ENCODE measurements at regions not wholly inside any gene's neighbourhood (a gene's known extent, or its start where the extent isn't known, plus 50 kb on each side); places are given as distances from the start of the nearest gene placed in this dataset.
A peak's percentile ranks its signal among the peaks of the same experiment; 100 is the strongest.

DNA sequence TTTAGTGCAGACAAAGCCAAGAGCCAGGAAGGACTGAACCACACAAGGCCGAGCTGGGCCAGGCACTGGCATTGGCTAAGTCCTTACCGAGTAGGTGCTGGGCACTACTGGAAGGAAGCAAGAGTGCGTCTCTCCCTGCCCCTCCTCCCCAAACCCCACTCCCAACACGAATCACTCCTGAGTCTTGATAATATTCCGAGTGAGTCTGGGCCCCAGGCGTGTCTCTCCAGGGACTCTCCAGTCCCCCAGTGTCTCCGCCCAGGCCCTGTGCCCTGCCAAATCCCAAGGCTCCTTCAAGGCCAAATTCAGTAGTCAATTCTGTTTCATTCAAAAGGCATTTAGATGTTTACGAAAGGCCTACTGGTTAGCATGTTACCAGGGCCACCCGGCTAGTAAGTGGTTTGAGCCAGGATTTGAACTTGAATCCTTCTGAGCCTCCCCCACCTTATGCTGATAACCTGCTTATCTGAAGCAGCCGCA, 82.8 kb downstream of the GLI2 start:
- Histone ChIP-seq H3K4me1 (ENCODE audit: control insufficient read depth in 2 of 2, insufficient read depth in 2 of 2, low read length in 2 of 2) (peaks cover 0 to 2% of the 10 kb centered on the region in 2 donors), H3K27me3 (ENCODE audit: control insufficient read depth in 2 of 2, insufficient read depth in 1 of 2, low read length in 1 of 2) (no peaks in the 10 kb centered on the region), H3K4me3 (ENCODE audit: low read length in 2 of 2) (no peak overlapping the region), H3K27ac (ENCODE audit: low read depth in 1 of 2, low read length in 1 of 2) (no peak overlapping the region), H3K36me3 (ENCODE audit: control insufficient read depth in 2 of 2, insufficient read depth in 2 of 2, low read length in 1 of 2) (no peaks in the 10 kb centered on the region), H3K9me3 (ENCODE audit: control insufficient read depth in 2 of 2, insufficient read depth in 1 of 2, low read length in 1 of 2) (no peaks in the 10 kb centered on the region)
- 95% methylated on average over 10 of the region's 10 CpGs for WGBS
- DNase-seq (ENCODE audit: low read depth in 6 of 9, low spot score in 9 of 9): no peak

DNA sequence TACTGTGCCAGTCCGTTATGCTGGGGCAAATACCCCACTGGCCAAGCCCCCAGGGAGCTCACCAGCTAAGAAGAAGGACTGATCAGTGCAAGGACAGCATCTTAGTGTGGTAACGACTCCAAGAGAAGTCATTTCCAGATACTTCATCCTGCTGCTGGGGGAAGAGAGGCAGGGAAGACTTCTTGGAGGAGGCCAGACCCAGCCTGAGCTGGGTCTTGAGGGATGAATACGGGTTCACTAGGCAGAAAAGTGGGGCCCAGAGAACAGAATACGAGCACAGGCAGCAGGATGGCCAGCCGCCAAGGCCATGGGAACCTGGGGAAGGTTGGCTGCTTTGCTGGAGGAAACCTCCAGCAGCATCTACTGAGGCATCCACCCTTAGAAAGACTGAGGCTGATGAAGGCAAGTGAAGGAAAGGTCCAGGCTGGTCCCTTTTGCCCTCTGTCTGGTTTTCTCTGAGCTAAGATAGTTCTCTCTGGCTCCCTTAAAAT, 84.1 kb downstream of the GLI2 start:
- no peaks in the 10 kb centered on the region for H3K27me3 ChIP-seq (ENCODE audit: control insufficient read depth in 2 of 2, insufficient read depth in 1 of 2, low read length in 1 of 2)
- no peaks in the 10 kb centered on the region for H3K36me3 ChIP-seq (ENCODE audit: control insufficient read depth in 2 of 2, insufficient read depth in 2 of 2, low read length in 1 of 2)
- DNase-seq (ENCODE audit: low read depth in 6 of 9, low spot score in 9 of 9): no peak
- no peak overlapping the region for H3K4me3 ChIP-seq (ENCODE audit: low read length in 2 of 2)
- WGBS: 91% methylated on average over 5 of the region's 5 CpGs
- peak overlapping the region in 1 of 2 donors; percentile 19 for H3K27ac ChIP-seq (ENCODE audit: low read depth in 1 of 2, low read length in 1 of 2)
- H3K4me1 ChIP-seq (ENCODE audit: control insufficient read depth in 2 of 2, insufficient read depth in 2 of 2, low read length in 2 of 2): peaks cover 0 to 2% of the 10 kb centered on the region in 2 donors
- H3K9me3 ChIP-seq (ENCODE audit: control insufficient read depth in 2 of 2, insufficient read depth in 1 of 2, low read length in 1 of 2): no peaks in the 10 kb centered on the region

DNA sequence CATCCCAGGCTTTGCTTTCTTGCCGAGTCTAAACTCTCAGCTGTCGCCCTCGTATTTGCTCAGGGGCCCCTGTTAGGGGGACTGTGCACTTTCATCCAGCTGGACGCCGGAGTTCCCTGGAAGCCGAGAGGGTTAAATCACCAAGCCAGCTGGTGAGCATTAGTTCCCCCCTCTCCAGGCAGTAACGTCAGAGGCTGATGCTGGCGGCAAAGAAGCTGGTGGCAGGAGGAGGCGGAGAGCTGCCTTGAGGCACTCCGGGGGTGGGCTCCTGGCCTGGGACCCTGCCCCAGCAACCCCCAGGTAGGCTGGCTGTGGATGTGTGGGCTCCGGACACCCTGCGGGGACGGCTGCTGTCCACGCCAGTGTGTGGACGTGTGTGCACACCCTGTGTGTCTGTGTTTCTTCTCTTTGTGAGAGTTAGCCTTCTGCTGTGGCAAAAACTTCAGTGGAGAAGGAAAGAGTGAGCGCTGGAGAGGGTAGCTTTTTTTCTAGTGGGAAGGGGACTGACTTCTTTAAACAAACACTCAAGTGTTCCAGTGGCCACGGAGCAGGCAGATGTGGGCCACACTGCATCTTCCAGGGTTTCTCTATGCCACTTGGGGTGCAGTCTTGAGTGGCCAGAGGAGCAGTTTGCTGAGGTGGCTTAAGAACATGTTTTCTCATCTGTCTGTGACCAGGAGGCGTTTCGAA, 84.7 kb downstream of the GLI2 start:
- Histone ChIP-seq H3K27ac (ENCODE audit: low read depth in 1 of 2, low read length in 1 of 2) (peak overlapping the region in 1 of 2 donors; percentile 32), H3K36me3 (ENCODE audit: control insufficient read depth in 2 of 2, insufficient read depth in 2 of 2, low read length in 1 of 2) (no peaks in the 10 kb centered on the region), H3K4me3 (ENCODE audit: low read length in 2 of 2) (no peak overlapping the region), H3K27me3 (ENCODE audit: control insufficient read depth in 2 of 2, insufficient read depth in 1 of 2, low read length in 1 of 2) (no peaks in the 10 kb centered on the region), H3K9me3 (ENCODE audit: control insufficient read depth in 2 of 2, insufficient read depth in 1 of 2, low read length in 1 of 2) (no peaks in the 10 kb centered on the region), H3K4me1 (ENCODE audit: control insufficient read depth in 2 of 2, insufficient read depth in 2 of 2, low read length in 2 of 2) (peaks cover 0 to 2% of the 10 kb centered on the region in 2 donors)
- WGBS: 86% methylated on average over 19 of the region's 19 CpGs
- DNase-seq (ENCODE audit: low read depth in 6 of 9, low spot score in 9 of 9): no peak

DNA sequence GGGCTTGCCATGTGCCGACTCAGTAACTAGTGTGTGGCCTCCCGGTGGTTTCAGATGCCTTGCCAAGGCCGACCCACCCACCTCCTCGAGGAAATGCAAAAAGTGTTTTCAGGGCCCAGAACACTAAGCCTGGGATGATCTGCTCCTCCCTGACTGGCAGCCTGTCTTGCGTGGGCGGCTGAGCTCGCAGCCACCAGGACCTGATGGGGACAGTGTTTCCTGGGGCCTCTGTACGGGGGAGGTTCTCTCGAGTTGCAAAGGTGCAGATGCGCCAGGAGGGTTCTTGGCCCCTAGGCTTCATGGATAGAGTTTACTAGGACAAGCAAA, 85.2 kb downstream of the GLI2 start:
- H3K36me3 ChIP-seq (ENCODE audit: control insufficient read depth in 2 of 2, insufficient read depth in 2 of 2, low read length in 1 of 2): no peaks in the 10 kb centered on the region
- WGBS: 74% methylated on average over 10 of the region's 10 CpGs
- H3K4me1 ChIP-seq (ENCODE audit: control insufficient read depth in 2 of 2, insufficient read depth in 2 of 2, low read length in 2 of 2): peaks cover 0 to 7% of the 10 kb centered on the region in 2 donors
- H3K4me3 ChIP-seq (ENCODE audit: low read length in 2 of 2): no peak overlapping the region
- no peak overlapping the region for H3K27ac ChIP-seq (ENCODE audit: low read depth in 1 of 2, low read length in 1 of 2)
- H3K27me3 ChIP-seq (ENCODE audit: control insufficient read depth in 2 of 2, insufficient read depth in 1 of 2, low read length in 1 of 2): no peaks in the 10 kb centered on the region
- H3K9me3 ChIP-seq (ENCODE audit: control insufficient read depth in 2 of 2, insufficient read depth in 1 of 2, low read length in 1 of 2): no peaks in the 10 kb centered on the region
- no peak for DNase-seq (ENCODE audit: low read depth in 6 of 9, low spot score in 9 of 9)

DNA sequence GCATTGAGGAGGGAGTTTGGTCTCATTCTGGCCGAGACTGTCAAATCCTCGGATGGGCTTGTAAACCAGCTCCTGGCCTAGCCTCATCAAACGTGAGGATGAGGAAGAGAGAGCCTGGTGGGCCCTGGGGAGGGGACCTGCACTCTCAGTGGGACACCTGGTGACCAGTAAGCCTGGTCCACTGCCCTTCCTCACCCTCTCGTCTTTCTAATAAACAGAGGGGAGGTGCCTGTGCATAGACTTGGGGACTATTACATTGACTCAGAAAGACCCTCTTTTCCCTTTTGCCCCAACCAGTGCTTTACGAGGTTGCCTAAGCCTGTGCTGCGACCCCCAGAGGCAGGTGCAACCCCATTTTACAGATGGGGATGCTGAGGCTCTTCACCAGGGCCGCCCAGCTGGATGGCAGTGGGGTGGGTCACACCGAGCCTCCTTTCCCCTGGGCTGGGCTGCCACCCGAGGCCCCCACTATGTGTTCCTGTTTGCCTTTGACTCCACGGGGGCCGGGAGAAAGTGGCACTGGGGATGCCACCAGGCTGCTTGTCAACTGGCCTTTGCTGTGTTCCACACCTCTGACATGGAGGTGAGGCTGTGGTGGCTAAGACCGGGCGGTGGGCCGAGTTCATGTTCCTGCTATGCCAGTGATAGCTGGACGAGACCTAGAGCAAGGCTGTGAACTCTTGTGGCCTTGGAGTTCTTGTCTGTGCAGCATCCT, 85.9 kb downstream of the GLI2 start:
- WGBS: 94% methylated on average over 15 of the region's 15 CpGs
- Histone ChIP-seq H3K36me3 (ENCODE audit: control insufficient read depth in 2 of 2, insufficient read depth in 2 of 2, low read length in 1 of 2) (no peaks in the 10 kb centered on the region), H3K4me3 (ENCODE audit: low read length in 2 of 2) (no peak overlapping the region), H3K9me3 (ENCODE audit: control insufficient read depth in 2 of 2, insufficient read depth in 1 of 2, low read length in 1 of 2) (no peaks in the 10 kb centered on the region), H3K27me3 (ENCODE audit: control insufficient read depth in 2 of 2, insufficient read depth in 1 of 2, low read length in 1 of 2) (no peaks in the 10 kb centered on the region), H3K4me1 (ENCODE audit: control insufficient read depth in 2 of 2, insufficient read depth in 2 of 2, low read length in 2 of 2) (peaks cover 0 to 9% of the 10 kb centered on the region in 2 donors), H3K27ac (ENCODE audit: low read depth in 1 of 2, low read length in 1 of 2) (no peak overlapping the region)
- DNase-seq (ENCODE audit: low read depth in 6 of 9, low spot score in 9 of 9): no peak

DNA sequence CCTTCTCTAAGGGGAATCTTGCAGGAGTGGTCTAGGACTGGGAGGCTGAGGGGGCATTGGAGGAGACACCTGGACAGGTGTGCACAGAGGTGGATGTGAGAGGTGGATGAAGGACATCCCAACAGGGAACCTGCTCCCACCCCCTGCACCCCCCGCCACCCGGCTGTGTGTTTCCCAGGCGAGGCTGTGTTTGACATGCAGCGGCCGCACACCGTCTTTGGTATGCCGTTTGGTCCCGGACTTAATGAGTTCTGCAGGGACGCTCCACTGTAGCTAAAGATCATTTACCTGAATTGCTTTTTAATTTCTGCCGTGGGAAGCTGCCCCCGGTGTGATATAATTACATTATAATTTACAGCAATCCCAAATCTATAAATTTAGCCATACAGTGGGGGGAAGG, 87.3 kb downstream of the GLI2 start:
- WGBS: 97% methylated on average over 11 of the region's 11 CpGs
- DNase-seq (ENCODE audit: low read depth in 6 of 9, low spot score in 9 of 9): no peak
- H3K36me3 ChIP-seq (ENCODE audit: control insufficient read depth in 2 of 2, insufficient read depth in 2 of 2, low read length in 1 of 2): no peaks in the 10 kb centered on the region

DNA sequence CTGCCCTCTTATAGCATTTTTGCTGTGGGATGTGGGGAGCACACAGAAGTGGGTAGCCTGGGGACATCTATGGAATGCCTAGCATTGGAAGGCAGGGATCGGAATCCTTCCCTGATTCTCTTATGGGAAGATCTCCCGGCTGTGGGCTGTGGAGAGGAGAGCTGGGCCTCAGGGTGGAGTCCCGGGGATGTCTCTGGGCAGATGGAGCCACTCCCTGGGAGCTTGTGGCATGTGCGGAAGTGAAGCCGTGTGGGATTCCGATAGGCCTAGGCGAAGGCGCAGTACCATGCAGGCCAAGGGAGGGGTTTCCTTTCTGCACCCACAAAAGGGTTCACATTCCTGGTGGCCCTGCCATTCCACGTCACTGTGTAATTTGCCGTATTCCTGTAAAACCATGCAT, 87.9 kb downstream of the GLI2 start:
- WGBS: 96% methylated on average over 10 of the region's 10 CpGs
- Histone ChIP-seq H3K4me3 (ENCODE audit: low read length in 2 of 2) (no peak overlapping the region), H3K27me3 (ENCODE audit: control insufficient read depth in 2 of 2, insufficient read depth in 1 of 2, low read length in 1 of 2) (no peaks in the 10 kb centered on the region), H3K9me3 (ENCODE audit: control insufficient read depth in 2 of 2, insufficient read depth in 1 of 2, low read length in 1 of 2) (no peaks in the 10 kb centered on the region), H3K27ac (ENCODE audit: low read depth in 1 of 2, low read length in 1 of 2) (no peak overlapping the region), H3K36me3 (ENCODE audit: control insufficient read depth in 2 of 2, insufficient read depth in 2 of 2, low read length in 1 of 2) (no peaks in the 10 kb centered on the region), H3K4me1 (ENCODE audit: control insufficient read depth in 2 of 2, insufficient read depth in 2 of 2, low read length in 2 of 2) (peaks cover 0 to 7% of the 10 kb centered on the region in 2 donors)
- no peak for DNase-seq (ENCODE audit: low read depth in 6 of 9, low spot score in 9 of 9)

More for the DNA sequence above, 87.3 kb downstream of the GLI2 start:
- no peak overlapping the region for H3K4me3 ChIP-seq (ENCODE audit: low read length in 2 of 2)
- no peak overlapping the region for H3K27ac ChIP-seq (ENCODE audit: low read depth in 1 of 2, low read length in 1 of 2)
- no peaks in the 10 kb centered on the region for H3K9me3 ChIP-seq (ENCODE audit: control insufficient read depth in 2 of 2, insufficient read depth in 1 of 2, low read length in 1 of 2)
- H3K27me3 ChIP-seq (ENCODE audit: control insufficient read depth in 2 of 2, insufficient read depth in 1 of 2, low read length in 1 of 2): no peaks in the 10 kb centered on the region
- peaks cover 0 to 9% of the 10 kb centered on the region in 2 donors for H3K4me1 ChIP-seq (ENCODE audit: control insufficient read depth in 2 of 2, insufficient read depth in 2 of 2, low read length in 2 of 2)

DNA sequence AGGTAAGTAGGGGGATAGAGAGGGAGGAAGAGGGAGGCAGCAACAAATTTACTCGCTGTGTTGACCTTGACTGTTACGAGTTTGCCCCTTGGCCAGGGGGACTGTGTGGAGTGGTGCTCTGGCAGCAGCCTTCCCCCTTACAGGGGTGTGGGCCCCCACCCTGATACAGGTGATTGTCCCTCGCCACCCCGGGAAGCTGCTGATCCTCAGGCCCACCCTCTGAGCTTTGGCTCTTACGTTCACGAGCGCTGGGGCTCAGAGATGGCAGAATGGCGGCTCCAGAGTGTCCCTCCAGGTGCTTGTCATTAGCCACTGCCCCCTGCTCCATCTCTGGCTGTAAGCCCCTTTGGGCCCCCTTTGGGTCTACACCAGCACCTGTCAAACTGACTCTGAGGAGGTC, 88.6 kb downstream of the GLI2 start:
- no peak overlapping the region for H3K4me3 ChIP-seq (ENCODE audit: low read length in 2 of 2)
- H3K27ac ChIP-seq (ENCODE audit: low read depth in 1 of 2, low read length in 1 of 2): no peak overlapping the region
- H3K36me3 ChIP-seq (ENCODE audit: control insufficient read depth in 2 of 2, insufficient read depth in 2 of 2, low read length in 1 of 2): no peaks in the 10 kb centered on the region
- DNase-seq (ENCODE audit: low read depth in 6 of 9, low spot score in 9 of 9): no peak
- no peaks in the 10 kb centered on the region for H3K9me3 ChIP-seq (ENCODE audit: control insufficient read depth in 2 of 2, insufficient read depth in 1 of 2, low read length in 1 of 2)
- H3K4me1 ChIP-seq (ENCODE audit: control insufficient read depth in 2 of 2, insufficient read depth in 2 of 2, low read length in 2 of 2): peaks cover 0 to 10% of the 10 kb centered on the region in 2 donors
- WGBS: 86% methylated on average over 8 of the region's 8 CpGs
- no peaks in the 10 kb centered on the region for H3K27me3 ChIP-seq (ENCODE audit: control insufficient read depth in 2 of 2, insufficient read depth in 1 of 2, low read length in 1 of 2)

All from thymus (tissue), 11 donors.